Mesothelial cell of epicardium (in vitro differentiated cells): ENCODE measurements at regions not wholly inside any gene's neighbourhood (a gene's known extent, or its start where the extent isn't known, plus 50 kb on each side); places are given as distances from the start of the nearest gene placed in this dataset.

Source experiments
- DNase-seq, 2 experiments: peaks; one replicate each; pipeline ENCODE4 v3.0.0; 2021; ENCODE audit warnings: low spot score in 2 of 2; ENCODE audit not compliant: unreplicated experiment in 2 of 2
- H3K27ac Mint-ChIP-seq: 2 replicates; pipeline ENCODE4 v1.8.0; 2021; ENCODE audit warnings: mixed read lengths
- H3K27me3 Mint-ChIP-seq: 2 replicates; pipeline ENCODE4 v1.8.0; 2021; ENCODE audit warnings: low read depth, mixed read lengths
- H3K36me3 Mint-ChIP-seq: 2 replicates; pipeline ENCODE4 v1.8.0; 2021; ENCODE audit warnings: mixed read lengths
- H3K4me1 Mint-ChIP-seq: 2 replicates; pipeline ENCODE4 v1.8.0; 2021; ENCODE audit warnings: mixed read lengths
- H3K4me3 Mint-ChIP-seq: 2 replicates; pipeline ENCODE4 v1.8.0; 2021; ENCODE audit warnings: mild to moderate bottlenecking, moderate library complexity, mixed read lengths
- H3K9me3 Mint-ChIP-seq: 2 replicates; pipeline ENCODE4 v1.8.0; 2021; ENCODE audit warnings: mixed read lengths
- CTCF ChIP-seq: fragments of 200-600 bp; sonication (generic); IDR thresholded peaks from one replicate; pipeline ENCODE4 v1.5.0; 2021; ENCODE audit warnings: antibody characterized with exemption; ENCODE audit not compliant: unreplicated experiment

GRCh38 chr11:70486731-70487130 lies 88.4 kb downstream of the CTTN start:
- TF ChIP-seq CTCF: no peak
- peaks cover 4% of the 10 kb centered on the region for H3K9me3 Mint-ChIP-seq
- peaks cover 8% of the 10 kb centered on the region for H3K4me1 Mint-ChIP-seq
- no peaks in the 10 kb centered on the region for H3K36me3 Mint-ChIP-seq
- no peaks in the 10 kb centered on the region for H3K27me3 Mint-ChIP-seq
- H3K27ac Mint-ChIP-seq: no peak overlapping the region
- DNase-seq: no peak
- H3K4me3 Mint-ChIP-seq: no peak overlapping the region

- Mint-ChIP-seq H3K4me3 (no peak overlapping the region), H3K27me3 (no peaks in the 10 kb centered on the region), H3K4me1 (peaks cover 8% of the 10 kb centered on the region), H3K27ac (no peak overlapping the region), H3K36me3 (no peaks in the 10 kb centered on the region), H3K9me3 (peaks cover 4% of the 10 kb centered on the region)
- TF ChIP-seq CTCF: no peak
- DNase-seq: no peak
Measured at GRCh38 chr11:70487160-70487559, 88.8 kb downstream of the CTTN start.

- H3K9me3 Mint-ChIP-seq: peaks cover 4% of the 10 kb centered on the region
- no peaks in the 10 kb centered on the region for H3K36me3 Mint-ChIP-seq
- peaks cover 4% of the 10 kb centered on the region for H3K4me1 Mint-ChIP-seq
- no peak for TF ChIP-seq CTCF
- no peaks in the 10 kb centered on the region for H3K27me3 Mint-ChIP-seq
- no peak overlapping the region for H3K27ac Mint-ChIP-seq
- H3K4me3 Mint-ChIP-seq: no peak overlapping the region
- no peak for DNase-seq
Measured at GRCh38 chr11:70487756-70488155, 89.4 kb downstream of the CTTN start.

DNA sequence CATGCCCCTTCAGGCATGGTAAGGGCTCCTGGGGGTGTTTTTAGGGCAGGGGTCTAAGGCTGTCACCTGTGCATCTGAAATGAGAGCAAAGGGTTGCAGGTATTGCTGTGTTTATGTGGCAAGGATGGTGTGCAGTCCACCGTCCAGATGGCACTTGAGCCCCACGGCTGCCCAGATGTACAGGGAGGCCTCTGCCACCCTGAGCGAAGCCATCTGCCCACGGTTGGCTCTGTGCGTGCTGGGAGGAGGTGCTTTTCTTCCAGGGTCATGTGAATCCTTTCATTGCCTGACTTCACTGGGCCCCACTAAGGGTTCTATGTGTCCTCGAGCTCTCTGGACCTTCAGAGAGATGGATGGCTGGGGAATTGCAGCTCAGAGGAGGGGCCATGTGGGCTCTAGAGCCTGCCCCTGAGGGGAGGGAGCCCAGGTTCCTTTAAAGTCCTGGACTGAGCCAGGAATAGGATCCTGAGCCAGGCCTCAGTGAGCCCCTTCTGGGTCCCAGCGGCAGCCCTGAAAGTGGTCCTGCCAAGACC lies 89.9 kb downstream of the CTTN start:
- Mint-ChIP-seq H3K27me3 (no peaks in the 10 kb centered on the region), H3K36me3 (no peaks in the 10 kb centered on the region), H3K27ac (no peak overlapping the region), H3K4me1 (no peaks in the 10 kb centered on the region), H3K4me3 (no peak overlapping the region), H3K9me3 (peaks cover 4% of the 10 kb centered on the region)
- DNase-seq: no peak
- no peak for TF ChIP-seq CTCF

DNA sequence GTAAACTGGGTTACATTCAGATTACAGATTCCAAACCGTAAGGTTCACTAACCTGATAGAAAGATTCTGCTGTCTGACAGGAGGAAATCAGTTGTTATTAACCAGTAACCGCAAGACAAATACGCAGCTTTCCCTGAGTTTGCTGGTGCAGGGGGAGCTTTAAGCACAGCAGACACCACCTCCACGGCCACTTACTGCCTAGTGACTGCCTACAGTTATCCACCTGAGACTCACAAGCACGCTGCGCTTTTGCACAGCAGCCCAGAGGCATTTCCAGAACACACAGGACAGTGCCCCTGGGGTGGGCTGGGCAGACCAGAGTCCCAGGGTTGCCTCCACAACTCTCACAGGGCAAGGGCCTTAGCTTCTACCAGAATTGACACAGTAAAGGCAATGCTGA lies 90.9 kb downstream of the CTTN start:
- H3K9me3 Mint-ChIP-seq: peaks cover 4% of the 10 kb centered on the region
- H3K4me1 Mint-ChIP-seq: no peaks in the 10 kb centered on the region
- H3K36me3 Mint-ChIP-seq: no peaks in the 10 kb centered on the region
- H3K27ac Mint-ChIP-seq: no peak overlapping the region
- no peak for TF ChIP-seq CTCF
- H3K4me3 Mint-ChIP-seq: no peak overlapping the region
- H3K27me3 Mint-ChIP-seq: no peaks in the 10 kb centered on the region
- DNase-seq: no peak

- peaks cover 4% of the 10 kb centered on the region for H3K9me3 Mint-ChIP-seq
Measured at GRCh38 chr11:70490208-70490607, 91.9 kb downstream of the CTTN start.

More at GRCh38 chr11:70490208-70490607, 91.9 kb downstream of the CTTN start:
- H3K4me3 Mint-ChIP-seq: no peak overlapping the region
- no peak overlapping the region for H3K27ac Mint-ChIP-seq
- no peaks in the 10 kb centered on the region for H3K27me3 Mint-ChIP-seq
- DNase-seq: no peak
- no peaks in the 10 kb centered on the region for H3K36me3 Mint-ChIP-seq
- no peaks in the 10 kb centered on the region for H3K4me1 Mint-ChIP-seq
- no peak for TF ChIP-seq CTCF
